Muscle of arm (tissue), 1 donor: ENCODE measurements at regions not wholly inside any gene's neighbourhood (a gene's known extent, or its start where the extent isn't known, plus 50 kb on each side); places are given as distances from the start of the nearest gene placed in this dataset.

Source experiments
- DNase-seq: peaks from one replicate; pipeline ENCODE4 v3.0.0-alpha.2; 2013

DNA sequence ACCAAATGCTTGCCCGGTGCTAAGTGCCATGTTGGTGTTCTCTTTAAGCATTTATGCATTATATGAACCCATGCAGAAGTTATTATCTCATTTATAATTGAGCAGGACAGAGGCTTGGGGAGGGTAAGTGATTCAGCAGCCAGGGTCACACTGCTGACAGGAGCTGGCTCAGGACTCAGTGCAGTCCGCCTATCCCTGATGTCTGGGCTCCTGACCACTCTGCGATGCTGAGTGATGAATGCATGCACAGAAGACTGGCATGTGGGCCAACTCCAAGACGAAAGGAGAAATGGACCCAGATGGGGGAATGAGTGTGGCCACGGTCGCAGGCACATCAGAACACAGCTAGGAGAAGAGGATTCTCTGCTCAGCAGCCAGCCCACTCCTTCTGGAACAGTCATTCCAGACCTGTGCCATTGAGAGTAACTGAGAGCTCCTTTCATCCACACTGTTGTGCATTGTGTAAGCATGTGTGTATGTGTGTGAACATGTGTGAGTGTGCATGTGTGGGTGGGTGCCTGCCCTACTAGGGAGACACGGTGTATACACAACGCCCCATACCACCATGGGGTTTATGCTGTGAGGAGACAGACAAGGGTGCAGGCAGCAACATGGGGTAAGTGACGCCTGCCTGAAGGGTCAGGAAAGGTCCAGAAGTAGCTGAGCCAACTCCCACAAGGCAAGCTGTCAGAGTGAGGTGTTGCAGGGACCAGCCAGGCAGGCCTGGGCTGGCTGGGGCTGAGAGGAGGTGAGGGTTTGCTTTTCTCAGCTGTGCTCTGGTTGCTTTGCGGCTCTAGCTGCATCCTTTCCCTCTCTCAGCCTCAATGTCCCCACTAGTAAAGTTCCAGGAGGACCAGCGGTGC, 97.8 kb upstream of the PMEPA1 start:
- no peak for DNase-seq

DNA sequence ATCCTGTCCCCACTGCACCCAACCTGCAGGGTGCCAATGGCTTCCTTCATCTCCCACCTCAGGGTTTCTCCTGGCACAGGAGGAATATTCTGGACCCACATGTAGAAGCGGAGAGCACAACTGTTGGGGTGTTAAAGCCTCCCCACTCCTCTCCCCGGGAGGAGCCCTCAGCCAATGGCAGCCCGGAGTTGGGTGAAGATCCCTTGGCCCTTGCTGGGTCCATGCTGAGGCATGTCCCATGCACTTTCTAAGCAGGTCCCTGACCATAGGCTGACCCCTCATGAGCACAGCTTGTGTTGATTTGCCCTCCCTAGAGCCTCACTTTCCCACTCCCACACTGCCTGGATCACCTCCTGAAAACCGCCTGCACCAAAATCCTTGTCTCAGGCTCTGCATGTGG, 97.2 kb upstream of the PMEPA1 start:
- no peak for DNase-seq

DNA sequence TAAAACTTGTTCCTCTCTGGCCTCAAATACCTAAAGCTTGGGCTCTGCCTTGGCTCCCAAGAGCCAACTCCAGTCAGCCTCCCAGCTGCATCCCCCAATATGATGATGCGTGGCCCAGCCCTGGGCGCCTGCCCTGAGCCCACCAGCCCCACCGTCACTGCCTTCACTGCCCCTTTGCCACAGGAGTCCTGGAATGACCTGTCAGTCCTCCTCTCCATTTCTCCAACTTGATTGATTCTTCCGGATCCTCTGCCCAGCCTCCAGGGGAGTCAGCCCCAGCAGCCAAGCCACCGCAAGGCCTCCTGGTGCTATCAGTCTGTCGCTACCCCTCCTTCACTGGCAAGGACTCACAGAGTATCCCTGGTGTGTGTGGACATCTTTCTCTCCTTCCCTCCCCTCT, 96.7 kb upstream of the PMEPA1 start:
- DNase-seq = no peak

DNA sequence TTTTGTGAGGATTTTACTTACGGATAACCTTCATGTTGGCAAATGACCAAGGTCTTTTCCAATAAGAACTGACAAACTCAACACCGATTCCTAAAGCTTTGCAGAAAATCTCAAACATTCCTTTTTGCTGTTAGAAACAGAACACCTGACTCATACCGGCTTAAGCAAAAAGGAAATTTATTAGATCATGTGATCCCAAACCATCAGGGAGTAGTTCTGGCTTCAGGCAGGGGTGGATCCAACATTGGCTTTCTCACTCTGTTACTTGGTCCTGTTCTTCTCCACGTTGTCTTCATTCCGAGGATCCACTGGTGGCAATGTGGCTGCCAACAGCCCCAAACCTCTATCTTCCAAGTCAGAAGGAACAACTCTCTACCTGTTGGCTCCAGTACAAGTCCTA, 95.9 kb upstream of the PMEPA1 start:
- no peak for DNase-seq

DNA sequence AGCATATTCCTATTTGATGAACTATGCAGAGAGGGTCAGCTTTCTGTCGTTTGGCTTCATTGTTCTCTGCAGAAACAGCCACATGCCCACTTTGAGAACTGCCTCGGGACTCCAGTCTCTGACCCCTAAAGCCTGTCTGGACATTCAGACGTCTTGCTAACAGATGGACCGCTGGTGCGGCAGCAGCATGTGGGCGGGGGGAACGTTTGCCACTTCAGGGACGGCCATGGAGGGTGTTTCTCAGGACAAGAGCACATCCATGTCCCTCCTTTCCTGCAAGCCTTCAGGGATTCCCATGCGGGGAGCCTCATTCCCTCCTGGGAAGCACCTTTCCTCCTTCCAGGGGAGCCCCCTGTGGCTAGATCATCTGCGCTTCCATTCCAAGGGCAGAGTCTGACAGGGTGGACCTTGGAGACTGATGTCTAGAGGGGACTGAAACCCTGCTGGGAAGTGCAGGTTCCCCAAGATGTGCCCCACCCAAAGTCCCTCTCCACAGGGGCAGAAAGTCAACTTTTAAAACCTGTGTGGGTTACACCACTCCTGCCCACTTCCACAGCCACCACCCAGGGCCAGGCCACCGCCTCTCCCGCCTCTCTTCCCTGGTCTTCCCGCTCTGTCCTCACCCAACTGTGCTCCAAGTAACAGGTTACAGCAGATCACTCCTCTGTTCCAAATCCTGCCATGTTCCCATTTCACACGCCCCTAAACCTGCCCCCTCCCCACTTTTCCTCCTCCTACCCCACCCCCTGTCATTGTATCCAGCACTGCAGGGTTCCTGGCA, 94.8 kb upstream of the PMEPA1 start:
- DNase-seq = no peak

DNA sequence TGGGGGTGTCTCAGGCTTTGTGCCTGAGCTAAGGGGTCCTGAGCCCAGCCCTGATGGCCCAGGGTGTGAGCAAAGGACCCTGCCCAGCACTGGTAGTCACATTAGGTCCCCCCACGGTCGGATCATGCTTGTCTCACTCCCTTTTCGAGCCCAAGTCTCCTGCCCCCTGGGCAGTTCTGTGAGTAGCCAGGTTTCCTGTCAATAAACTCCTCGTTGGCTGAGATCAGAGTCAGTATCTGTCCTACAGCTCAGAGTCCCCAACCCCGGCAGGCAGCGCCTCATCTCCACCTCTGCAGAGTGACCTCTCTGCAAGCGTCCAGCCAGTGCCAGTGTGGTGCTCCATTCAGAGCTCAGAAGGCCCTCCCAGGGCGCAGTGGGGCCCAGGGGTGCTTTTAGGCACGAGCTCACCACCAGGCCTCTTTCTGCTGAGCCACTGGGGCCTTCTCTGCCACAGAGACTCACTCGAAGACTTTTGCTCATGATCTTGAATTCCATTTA, 93.7 kb upstream of the PMEPA1 start:
- DNase-seq = no peak

DNA sequence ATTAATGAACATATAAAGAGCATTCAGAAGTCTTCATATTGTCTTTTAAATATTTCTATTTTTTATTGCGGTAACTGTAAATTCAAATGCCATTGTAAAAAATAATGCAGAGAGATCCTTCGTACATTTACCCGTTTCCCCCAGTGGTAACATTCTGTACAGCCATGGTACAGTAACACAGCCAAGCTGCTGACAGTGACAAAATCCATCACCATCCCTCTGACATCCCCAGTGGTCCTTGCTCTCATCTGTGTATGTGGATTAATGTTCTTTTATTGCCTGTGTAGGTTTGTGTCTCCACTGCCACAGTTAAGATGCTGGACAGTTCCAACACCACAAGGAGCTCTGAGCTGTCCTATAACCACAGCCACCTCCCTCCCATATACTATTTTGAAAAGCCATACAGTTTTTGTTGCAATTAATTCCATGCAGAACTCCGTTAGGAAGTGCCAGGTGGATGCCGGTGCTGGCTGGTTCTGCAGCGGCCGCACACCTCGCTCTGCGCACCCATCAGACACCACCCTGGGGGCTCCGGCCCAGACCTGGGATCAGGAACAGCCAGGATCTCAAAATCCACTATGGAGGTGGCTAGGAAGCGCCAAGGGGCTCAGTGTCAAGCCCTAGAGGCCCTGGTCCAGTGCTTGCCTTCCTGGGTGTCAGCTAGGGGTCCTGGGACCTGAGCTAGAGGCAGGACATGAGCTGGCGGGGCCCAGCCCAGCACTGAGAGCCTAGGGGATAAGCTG, 93.1 kb upstream of the PMEPA1 start:
- no peak for DNase-seq

DNA sequence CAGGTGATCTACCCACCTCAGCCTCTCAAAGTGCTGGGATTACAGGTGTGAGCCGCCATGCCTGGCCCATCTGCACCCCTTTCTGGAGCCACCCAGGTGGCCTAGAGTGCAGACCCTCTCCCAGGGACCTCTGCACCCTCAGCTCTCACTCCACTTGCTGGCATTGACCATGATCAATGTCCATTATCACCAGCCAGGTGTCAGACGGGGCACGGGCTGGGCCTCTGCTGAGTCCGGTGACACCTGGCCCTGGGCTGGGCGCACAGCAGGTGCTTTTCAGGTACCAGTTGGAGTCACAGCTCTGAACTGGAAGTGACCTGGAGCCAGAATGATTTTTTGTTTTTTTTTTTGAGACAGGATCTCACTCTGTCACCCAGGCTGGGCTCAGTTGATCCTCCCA, 91.8 kb upstream of the PMEPA1 start:
- DNase-seq = no peak

DNA sequence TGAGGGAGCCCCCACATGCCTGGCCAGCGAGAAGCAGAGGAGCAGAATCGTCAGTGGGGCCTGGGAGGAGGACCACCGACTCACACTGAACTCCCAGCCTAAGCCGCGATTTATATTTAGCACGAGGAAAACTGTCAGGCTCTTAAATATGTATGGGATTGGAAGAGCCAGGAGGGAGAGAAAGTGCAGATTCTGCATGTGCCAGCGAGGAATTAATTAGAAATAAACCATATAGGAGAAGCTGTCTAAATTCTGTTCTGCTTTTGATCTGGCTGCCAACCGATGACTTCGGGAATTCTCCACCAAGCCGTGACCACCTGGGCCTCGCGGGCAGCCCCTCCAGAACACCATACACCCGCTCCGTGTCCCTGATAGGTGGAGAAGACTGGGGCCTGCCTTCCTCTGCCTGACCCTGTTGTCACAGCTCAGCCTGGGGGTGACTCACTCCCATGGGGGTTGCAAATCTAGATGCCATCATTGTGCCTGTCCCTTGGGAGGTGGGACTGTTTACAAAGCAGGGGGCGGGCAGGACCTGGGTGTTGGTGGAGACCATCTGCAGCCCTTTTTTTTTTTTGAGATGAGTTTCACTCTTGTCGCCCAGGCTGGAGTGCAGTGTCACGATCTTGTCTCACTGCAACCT, 91.1 kb upstream of the PMEPA1 start:
- DNase-seq = no peak

DNA sequence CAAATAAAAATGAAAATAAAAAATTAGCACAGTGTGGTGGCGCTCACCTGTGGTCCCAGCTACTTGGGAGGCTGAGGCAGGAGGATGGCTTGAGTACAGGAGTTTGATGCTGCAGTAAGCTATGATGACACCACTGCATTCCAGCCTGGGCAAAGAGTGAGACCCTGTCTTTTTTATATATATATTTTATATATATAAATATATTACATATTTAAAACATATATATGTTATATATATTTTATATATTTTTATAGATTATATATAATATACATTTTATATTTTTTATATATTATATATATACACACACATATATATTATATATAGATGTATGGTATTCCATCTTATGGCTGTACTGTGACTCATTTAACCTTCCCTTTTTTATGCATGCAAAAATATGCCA, 87.6 kb upstream of the PMEPA1 start:
- DNase-seq = no peak

DNA sequence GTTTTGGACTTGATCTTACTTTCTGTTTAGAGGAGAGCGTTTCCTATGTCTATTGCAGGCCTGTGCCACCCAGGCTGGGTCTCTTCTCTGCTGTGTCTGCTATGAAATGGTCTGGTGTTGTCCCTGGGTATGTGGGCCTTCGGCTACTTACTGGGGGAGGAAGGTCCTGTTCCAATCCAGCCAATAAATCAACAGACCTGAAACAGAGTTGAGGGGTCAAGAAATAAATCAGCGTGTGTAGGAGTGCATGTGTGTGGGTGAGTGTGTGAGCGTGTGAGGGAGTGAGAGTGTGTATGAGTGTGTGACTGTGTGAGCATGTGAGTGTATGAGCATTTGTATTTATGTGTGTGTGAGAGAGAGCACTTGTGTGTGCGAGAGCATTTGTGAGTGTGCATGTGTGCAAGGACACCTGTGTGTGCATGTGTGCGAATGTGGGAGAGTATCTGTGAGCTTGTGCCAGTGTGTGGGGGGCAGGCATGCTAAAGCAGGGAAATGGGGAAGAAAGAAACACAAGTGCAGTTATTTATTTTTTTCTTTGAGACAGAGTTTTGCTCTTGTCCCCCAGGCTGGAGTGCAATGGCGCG, 86.3 kb upstream of the PMEPA1 start:
- DNase-seq = no peak

DNA sequence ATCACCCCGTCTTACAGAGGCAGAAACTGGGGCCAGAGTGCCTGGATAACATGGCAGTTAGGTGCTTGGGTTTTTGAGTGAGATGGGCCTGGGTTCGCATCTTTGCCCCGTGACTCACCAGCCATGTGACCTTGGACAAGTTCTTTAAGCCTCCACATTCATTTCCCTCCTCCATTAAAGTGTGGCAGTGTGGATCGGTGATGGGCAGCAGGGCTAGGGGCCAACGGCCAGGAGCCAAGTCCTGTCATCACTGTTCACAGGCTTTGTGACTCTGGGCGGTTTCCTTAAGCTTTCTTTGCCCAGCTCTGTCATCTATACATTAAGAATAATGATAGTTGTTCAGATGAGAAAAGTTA, 85.5 kb upstream of the PMEPA1 start:
- DNase-seq = no peak

DNA sequence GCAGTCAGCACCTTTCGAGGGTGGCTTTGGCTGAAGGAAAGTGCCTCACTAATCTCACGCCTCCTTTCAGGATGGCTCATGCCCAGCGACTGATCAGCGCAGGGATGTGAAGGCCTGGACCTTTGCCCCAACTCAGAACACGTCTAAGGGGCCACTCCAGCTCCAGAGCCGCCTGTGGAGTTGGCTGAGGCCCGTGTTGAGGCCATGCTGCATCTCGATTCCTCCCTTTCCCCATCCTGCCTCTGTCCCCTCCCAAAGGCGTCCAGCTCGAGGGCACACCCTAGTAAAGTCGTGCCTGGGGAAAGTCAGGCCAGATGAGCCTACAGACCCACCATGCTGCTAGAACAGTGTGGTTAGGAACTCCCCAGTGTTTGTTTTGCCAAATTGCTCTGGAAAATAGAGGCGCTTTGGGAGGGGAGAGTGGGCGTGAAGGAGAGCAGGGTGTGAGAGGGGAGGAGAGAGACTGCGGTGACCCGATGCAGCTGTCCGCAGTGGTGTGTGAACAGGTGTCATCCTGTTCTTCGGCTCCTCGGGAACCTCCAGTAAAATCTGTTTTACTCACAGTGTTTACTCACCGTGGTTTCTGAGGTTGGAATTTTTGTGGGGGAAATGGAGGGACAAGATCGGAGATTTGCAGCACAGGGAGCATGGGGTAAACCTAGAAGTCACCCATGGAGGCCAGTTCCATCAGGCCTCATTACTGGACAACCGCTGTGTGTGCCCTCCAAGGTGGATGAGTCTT, 85.0 kb upstream of the PMEPA1 start:
- no peak for DNase-seq

DNA sequence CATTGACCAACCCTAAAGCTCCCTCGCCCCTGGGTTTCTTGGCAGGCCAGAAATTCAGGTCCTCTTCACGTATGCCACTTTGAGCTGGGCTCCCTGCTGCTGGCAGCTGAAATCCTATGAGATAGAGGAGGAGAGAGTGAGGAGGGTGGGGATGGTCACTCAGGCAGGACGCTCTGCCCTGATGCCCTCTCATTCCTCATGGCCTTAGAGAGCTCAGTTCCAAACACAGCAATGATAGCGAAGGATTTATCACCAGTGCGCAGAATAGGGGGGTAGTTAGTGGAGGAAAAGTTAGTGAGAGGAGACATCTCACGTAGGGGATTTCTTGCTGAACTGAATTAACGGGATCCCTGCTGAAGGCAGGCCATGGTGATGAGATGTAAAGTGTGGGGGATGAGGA, 84.2 kb upstream of the PMEPA1 start:
- DNase-seq = no peak

DNA sequence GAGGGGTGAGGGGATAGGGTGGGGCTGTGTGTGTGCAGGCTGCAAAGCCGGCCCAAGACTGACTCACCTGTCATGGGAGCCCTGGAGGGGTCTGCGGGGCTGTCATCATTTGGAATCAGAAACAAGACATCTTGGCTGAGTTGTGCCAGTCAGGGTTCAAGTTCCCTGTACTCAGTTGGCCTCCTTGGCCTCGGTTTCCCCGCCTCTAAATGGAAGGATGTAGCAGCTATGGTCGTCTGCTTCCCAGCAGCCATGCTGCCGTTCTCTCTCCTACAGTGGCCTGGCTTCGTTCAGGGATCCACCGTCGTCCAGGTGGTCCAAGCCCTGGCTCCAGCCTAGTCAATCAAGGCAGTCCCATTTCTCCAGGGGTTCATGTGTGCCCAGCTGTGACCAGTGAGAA, 83.6 kb upstream of the PMEPA1 start:
- no peak for DNase-seq

DNA sequence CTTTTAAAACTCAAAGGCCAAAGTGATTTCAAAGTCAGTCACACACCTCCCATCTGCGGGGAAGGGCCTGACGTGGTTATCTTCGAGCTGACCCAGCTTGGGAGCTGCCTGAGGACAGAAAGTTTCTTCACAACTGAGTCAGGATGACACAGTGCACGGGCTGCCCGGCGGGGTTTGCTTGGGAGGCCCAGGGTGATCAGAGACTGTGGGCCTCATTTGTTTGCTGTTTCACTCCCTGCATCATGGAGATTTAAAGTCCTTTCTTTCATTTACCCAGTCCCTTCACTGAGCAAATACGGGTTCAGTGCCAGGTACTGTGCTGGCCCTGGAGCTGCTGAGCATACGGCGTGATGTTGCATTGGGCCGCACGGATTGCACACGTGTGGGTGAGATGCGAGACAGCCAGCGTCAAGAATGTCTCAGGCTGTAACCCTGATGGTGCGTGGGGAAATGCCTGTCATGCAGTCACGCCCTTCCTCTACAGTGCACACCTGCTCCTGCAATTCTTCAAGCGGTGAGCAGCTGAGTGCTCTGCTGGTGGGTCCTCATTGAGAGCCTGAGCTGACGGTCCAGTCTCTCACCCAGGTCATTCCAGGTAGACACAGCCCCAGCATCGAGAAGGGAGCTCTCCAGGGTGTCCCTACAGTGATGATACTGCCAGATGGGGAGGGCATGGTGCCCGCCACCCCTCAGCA, 82.7 kb upstream of the PMEPA1 start:
- DNase-seq = no peak

DNA sequence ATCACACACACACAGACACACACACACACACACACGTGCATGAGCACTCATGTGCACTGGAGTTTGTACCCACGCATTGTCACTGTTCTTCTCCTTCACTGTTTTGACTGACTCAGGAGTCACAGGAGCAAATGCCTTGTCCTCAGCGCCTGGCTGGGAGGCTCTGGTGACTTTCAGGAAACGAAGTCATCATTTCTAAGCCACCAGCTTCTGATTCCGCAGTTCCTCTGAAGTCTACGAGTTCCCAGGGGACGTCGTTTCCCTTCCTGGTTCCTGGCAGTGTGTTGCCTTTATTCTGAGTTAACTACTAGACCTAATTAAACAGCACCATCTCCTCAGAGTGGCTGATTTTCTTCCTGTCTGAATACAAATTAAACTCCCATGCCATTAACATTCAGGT, 82.2 kb upstream of the PMEPA1 start:
- peak; percentile 8 for DNase-seq

DNA sequence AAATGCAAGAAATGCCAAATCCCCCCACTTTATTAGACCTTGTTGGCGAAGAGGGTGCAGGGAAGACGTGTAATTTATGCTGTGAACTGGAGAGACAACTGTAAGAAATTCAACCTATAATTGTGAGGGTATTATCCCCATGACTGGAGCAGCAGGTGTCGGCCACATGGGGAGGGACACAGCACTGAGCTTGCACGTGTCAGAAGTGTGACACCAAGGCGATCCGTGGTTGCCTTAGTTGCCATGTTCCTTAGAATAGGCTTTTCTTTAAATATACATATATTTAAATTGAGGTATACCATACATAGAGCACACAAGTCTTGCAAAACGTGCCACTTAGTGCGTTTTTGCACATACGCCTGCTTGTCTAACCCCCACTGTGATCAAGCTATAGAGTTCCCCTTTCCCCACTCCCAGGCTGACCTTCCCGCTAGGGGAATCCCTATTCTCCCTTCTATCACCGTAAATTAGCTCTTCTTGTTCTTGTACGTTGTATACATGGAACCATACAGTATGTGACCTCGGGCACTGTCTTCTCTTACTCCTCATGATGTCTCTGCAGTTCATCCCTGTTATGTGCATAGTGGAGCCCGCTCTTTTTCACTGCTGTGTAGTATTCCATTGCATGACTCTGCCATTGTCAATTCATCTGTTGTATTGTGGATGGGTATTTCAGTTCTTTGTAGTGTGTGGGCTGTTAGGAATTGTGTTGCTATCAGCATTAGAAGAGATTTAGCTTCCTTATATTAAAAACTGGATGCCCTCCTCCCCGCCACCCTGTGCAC, 81.6 kb upstream of the PMEPA1 start:
- no peak for DNase-seq

DNA sequence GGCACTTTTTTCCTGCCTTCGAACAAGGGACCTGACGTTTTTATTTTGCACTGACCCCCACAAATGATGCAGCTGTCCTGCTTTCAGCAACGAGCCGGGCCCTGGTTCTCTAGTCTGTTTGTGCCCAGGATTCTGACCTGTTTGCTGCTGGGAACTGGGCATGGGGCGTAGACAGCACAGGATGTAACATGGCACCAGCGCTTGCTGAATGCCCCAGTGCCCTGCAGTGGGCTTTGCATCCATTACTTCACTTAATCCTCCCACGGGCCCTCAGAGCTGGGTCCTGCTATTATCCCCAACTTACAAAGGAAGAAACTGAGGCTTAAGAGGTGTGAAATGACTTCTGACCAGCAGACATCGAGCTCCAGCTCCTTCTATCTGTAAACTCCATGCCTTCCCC, 80.4 kb upstream of the PMEPA1 start:
- no peak for DNase-seq
